Inflammatory macrophage (primary cell): ENCODE measurements at regions not wholly inside any gene's neighbourhood (a gene's known extent, or its start where the extent isn't known, plus 50 kb on each side); places are given as distances from the start of the nearest gene placed in this dataset.
A peak's percentile ranks its signal among the peaks of the same experiment; 100 is the strongest.
"Not testable (repeated sequence)": the region's sequence is repeated elsewhere in the genome, so short reads cannot be mapped to it uniquely, and the experiment has no call there.

Source experiments
- DNase-seq, 2 donors: peaks; one replicate each; pipeline ENCODE4 v3.0.0-alpha.2; 2020 to 2022

DNA sequence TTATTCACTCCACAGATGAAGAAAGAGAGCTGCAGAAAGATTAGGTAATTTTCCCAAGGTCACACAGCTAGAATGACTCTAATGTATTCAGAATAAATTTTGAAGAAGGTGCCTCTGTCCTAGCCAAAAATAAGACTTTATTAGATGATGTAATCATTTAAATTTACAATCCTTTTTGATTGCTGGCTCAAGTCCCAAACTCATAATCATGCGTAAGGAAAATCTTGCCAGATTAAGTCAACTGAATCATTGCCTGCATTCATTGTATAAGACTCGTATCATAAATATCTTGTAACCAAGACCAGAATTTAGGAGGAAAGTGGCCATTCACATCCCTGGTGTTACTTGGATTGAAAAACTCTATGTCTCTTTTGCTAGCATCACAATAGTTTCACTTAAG lies 53.1 kb upstream of the STK39 start:
- no peak for DNase-seq

DNA sequence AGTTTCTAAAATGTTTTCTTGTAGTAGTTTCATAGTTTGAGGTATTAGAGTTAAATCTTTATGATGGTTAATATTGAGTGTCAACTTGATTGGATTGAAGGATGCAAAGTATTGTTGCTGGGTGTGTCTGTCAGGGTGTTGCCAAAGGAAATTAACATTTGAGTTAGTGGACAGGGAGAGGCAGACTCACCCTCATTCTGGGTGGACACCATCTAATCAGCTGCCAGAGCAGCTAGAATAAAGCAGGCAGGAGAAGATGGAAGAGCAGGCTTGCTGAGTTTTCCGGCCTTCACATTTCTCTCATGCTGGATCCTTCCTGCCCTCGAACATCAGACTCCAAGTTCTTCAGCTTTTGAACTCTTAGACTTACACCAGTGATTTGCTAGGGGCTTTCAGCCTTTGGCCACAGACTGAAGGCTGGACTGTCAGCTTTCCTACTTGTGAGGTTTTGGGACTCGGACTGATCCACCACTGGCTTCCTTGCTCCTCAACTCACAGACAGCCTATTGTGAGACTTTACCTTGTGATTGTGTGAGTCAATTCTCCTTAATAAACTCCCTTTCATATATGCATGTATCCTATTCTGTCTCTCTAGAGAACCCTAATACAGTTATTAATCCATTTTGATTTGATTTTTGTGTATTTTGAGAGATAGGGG lies 56.8 kb upstream of the STK39 start:
- DNase-seq = no peak

DNA sequence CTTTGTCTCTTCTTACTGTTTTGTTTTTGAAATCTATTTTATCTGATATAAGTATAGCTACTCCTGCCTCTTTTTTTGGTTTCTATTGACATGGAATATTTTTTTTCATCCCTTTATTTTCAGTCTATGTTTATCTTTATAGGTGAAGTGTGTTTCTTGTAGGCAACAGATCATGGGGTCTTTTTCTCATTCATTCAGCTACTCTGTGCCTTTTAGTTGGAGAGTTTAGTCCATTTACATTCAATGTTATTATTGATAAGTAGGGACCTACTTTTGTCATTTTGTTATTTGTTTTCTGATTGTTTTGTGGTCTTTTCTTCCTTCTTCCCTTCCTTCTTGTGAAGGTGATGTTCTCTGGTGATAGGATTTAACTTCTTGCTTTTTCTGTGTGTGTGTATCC lies 60.0 kb upstream of the STK39 start:
- DNase-seq = no peak

DNA sequence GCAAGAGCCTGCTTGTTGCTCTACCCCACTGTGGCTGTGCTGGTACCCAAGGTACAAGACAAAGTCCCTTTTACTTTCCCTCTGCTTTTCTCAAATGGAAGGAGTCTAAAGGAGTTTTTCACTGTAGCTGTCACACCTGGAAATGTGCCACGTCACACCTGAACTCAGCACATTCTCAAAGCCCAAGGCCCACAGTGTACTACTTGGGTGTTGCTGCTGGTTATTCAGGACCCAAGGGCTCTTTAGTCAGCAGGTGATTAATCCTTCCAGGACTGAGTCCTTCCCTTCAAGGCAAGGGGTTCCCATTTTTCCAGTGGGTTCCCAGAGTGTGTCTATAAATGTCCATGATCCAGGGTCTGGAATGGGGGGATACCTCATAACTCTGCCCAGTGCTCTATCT lies 63.2 kb upstream of the STK39 start:
- no peak for DNase-seq

DNA sequence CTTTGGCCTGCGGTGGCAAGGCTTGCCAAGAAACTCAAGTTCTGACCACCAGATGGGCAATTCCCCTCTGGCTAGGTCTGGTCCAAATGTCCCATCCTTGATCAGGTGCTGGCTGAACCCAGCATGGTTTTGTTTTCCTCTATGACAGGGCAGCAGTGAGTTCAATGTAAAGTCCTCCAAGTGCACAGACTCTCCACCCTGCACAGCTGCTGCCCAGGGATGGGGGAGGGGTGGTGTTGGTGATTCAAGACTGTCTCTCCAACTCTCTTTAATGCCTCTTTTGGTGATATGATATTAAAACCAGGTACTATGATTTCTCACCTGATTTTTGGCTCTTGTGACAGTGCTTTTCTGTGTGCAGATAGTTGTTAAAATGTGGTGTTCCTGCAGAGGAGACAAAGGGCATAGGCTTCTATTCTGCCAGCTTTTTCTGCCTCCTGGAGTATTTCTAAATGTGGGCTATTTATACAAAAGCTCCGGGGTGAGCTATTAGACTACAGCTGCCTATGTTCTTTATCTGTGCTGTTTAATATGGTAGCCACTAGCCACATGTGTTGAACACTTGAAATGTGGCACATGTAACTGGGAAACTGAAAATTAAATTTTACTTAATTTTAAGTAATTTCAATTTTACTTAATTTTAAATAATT lies 64.0 kb upstream of the STK39 start:
- no peak for DNase-seq

DNA sequence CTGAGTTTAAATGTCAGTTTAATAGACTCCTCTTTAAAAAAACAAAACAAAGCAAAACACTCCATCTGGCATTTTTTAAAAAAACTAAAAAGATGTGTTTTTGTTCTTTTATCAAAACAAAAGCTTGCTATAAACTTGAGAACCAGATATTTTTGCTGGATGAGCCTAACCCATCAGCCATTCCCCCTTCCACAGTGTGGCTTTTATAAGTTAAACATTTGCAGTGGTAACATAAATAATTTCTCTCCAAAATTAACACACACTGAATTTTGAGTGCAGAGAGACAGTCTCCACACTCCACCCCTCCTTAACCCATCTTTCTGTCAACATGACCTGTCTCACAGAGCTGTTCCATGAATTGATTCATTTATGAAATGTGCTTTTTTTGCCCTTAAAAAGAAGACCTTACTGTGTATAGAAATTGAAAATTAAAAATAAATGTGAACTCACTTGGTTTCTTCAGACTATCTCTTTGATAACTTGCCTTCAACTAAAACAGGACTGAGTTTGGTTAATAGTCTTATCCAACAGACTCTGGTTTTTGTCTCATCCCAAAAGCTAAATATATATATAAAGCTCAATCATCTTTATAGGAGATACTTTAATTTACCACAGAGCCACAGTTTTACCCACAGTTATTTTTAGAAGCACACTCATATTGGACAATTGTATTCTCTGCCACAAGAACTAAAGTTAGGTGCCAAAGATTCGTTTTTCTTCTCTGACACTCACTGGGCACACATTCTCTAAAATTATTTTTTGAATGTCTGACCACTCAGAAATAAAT lies 64.8 kb upstream of the STK39 start:
- DNase-seq = no peak

DNA sequence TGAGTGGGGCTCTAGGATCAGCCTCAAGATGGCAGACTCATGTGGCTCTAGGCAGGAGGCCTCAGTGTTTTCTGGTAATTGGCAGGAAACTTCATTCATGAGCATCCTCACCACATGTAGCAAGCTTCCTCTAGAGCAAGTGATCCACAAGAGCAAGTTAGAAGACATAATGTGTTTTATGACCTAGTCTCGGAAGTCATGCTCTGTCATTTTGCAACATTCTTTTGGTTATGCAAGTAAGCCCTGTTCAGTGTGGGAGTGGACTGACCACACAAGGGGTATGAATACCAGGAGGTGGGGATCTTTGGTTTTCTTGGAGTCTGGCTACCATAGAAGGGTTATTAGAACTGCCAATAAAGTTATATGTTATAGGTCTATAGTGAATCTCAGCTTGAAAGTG lies 66.8 kb upstream of the STK39 start:
- peak; percentile 39 for DNase-seq

DNA sequence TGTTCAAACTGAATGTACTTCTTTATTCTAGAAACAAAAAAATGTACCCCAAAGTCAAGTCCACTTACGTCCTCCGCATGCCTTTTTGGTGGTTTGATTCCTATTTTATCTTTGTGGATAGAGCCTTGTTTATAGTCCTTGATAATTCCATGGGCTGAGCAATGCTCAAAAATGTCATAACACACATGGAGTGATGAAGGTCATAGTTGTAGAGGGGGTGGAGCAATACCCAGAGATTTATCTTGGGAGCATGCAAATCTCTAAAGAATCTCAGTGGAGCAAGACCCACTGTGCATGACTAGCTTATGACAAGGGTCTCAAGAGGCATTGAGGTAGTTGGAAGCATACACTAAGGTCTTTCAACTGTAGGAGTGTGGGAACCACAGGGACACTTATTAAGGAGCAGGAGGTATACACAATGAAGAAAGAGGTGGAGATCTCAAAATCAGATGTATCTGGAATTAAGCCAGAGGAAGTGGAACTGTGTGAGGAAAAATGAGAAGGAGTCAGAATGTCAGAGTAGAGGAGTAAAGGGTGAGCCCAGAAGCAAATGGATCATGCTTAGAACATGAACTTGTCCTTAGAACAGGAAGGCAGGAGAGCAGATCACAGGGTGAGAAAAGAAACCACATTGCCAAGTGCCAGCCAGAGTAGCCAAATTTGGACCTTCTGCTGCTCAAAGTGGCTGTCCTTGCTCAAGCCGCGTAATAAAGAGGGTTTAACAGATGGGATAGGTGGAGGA lies 68.1 kb upstream of the STK39 start:
- DNase-seq = no peak

DNA sequence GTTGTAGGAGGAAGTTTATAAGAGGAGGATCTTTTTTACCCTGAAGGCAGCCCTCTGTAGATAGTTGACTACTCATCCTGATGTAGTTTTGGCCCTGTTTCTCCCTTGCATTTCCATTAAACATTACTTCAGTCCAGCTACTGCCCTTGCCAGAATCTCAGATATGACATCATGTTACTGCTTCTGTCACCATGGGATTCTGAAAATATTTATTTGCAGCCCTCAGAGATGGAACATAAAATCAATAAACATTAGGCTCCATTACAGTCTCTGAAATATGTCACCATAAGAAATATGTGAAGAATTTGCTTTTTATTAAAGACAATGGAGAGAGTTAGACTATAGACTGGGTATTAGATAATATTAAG lies 68.7 kb upstream of the STK39 start:
- no peak for DNase-seq

DNA sequence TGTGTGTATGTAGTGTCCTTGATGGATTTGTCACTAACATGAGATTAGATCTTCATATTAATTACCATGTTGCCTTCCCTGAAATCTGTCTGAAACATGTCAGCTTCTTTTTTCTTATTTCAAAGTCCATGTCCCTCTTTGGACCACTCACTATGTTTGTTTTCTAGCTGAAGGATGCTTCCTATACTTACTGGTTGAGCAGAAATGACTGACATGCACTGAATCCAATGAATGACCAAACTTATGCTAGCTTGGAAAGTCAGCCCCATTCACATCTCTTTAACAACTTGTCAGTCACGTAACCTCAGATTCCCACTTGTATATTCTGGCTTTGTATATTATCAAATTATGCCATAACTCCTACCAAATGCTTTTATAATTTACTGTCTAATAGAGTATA lies 69.9 kb upstream of the STK39 start:
- no peak for DNase-seq

DNA sequence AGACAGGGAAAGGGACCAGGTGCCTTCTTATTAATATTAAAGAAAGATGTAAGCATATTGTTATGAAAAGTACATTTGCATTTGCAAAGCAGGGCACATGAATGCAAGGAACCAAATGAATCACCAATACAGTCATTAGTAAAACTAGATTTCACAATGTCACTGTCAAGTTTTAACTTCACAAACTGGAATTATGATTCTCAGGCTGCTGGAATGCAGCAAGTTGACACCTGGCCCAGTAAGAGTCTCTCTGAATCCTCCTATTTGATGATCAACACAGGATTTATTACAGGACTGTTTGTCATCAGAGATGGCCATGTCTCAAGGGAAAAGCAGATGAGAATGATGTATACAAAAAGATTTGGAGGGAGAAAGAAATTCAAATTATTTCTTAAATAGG lies 72.9 kb upstream of the STK39 start:
- DNase-seq = no peak

DNA sequence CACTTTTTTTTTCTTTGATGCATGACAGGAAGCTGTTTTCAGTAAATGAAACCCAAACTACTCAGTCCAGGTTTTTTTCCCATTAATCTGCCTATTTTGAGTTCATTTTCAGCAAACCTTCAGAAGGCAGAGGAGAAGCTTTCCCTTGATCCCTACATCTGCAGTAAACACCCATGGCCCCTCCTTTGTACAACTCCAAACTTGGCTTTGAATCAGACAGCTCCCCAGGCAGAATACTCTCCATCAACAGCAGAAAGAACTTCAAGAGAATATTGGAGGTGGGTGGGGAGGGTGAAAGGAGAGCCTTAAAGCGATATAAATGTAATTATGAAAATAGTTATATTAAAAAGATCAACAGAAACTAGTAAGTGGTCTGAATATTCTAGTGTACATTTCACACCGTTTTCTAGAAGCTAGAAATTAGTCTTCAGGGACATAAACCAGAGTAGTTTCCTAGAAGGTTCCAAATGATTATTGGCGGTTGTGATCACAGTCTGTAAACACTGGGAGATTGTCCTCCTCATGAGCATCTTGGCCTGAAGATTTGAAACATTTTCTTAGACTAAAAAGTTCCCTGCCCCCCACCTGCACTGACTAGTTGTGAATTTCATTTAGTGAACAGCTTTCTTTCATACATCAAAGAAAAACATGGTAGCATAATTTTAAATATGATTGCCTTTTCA lies 75.1 kb upstream of the STK39 start:
- no peak for DNase-seq

DNA sequence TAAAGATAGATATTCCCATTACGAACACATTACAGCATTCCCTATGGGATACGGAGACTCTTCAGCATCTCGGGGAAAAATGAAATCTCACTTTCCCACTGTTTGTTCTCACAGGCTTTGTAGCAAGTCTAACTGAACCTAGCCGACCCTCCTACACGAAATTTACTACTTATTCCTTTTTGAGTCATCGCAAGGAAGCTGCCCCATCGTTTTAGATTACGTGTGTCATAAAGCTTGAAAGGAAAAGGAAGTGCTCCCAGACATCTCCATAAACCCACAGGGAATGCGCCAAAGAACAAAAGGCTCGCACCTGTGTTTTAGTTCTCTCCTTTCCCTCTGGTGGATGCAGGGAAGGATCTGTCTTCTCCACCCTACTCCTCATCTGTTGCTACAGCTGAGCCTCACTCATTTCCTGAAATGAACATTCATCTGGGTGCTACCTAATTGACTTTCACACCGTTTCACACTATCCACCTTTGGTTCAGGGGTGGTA lies 76.2 kb upstream of the STK39 start:
- DNase-seq = no peak

DNA sequence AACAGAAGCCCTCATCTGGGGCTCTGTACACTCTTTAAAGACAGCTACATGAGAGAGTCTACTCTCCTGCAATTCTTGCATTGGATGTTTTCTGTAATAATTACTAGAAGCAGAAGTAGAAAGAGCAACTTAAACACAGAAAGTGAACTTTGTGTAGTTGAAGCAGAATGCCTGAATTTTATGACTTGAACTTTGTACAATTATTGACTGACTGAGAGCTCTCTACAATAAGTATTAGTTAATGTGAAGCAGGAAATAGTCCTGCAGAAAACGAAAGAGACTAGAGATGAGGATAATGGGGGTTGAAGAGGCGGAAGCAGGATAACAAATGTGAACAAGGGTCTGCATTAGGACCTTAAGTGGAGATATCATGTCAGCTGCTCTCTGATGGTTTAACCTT lies 79.2 kb upstream of the STK39 start:
- no peak for DNase-seq

DNA sequence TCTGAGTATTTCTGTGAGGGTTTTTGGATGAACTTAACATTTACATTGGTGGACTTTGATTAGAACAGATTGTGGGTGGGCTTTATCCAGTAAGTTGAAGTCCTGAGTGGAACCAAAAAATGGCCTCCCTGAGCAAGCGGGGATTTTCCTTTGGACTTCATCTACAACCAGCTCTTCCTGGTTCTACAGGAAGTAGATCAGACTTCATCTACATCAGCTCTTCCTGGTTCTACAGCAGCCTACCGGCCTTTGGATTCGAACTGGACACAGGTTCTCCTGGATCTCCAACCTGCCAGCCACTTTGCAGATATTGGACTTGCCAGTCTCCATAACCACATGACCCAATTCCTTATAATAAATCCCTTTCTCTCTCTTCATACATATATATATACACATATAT lies 79.9 kb upstream of the STK39 start:
- no peak for DNase-seq

DNA sequence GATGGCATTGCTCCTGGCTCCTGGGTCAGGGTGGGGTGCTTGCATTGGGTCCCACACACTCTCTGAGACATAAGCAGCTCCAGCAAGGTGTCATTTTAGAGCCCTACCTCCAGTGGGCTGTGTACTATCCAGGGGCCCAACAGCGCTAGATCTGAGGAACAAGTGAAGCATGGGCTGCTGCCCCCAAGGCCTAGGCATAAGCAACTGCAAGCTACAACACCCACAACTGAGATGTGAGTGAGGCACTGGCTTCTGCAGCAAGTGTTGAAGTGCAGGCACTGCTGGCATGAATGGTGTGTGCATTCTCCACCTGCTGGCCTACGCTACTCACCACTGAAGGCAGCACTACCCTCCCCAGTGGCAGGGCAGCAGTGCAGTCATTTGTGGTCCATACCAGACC lies 81.0 kb upstream of the STK39 start:
- no peak for DNase-seq

DNA sequence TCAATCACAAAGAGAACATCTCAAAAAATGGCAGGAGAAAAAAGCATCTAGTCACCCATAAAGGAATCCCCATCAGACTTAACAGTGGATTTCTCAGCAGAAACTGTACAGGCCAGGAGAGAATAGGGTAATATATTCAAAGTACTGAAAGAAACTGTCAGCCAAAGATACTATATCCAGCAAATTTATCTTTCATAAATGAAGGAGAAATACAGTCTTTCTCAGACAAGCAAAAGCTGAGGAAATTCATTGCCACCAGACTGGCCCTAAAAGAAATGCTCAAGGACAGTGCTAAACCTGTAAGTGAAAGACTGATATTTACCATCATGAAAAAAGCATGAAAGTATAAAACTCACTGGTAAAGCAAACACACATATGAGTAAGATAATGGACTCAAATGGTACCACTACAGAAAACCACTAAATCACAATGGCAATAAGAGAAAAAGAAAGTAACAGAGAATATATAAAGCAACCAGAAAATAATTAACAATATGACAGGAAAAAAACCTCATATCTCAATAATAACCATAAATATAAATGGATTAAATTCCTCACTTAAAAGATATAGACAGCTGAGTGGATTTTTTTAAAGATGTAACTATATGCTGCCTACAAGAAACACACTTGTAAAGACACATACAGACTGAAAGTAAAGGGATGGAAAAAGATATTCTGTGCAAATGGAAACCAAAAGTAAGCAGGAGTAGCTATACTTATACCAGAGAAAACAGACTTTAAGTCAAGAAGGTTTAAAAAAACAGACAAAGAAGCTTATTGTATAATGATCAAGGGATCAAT lies 83.4 kb upstream of the STK39 start:
- no peak for DNase-seq

DNA sequence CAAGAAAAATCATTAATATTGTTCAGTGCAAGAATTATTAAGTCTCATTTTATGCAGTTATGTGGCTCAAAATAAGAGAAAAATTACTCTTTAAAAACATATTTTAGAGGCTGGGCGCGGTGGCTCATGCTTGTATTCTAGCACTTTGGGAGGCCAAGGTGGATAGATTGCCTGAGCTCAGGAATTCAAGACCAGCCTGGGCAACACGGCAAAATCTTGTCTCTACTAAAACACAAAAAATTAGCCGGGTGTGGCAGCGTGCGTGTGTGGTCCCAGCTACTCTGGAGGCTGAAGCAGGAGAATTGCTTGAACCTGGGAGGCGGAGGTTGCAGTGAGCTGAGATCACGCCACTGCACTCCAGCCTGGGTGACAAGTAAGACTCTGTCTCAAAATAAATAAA lies 87.9 kb upstream of the STK39 start:
- not testable (repeated sequence) for DNase-seq

DNA sequence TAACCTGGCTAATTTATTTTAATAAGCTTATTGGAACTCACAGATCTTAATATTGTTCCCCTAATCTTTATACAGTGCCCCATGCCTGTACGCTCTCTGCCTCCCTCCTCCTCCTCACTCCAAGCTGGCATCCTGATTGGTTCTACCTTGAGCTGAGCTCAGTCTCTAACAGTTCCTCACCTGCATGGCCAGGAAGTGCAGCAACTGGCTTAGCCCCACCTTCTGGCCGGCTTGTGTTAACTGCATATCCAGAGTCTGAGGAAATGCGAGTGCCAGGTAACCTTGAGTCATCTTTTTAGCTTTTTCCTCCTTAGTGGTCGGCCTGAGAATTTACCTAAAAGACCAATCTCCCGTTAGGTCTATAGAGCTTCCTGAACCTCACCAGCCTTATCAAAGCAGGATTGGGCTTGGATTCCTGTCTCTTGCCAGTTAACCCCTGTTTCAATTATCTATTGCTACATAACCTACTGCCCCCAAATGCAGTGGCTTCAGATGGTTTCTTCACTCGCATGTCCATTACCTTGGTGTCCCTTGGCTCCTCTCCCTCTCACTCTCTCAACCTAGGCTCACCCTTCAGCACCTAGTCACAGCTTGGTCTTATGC lies 89.5 kb upstream of the STK39 start:
- no peak for DNase-seq

DNA sequence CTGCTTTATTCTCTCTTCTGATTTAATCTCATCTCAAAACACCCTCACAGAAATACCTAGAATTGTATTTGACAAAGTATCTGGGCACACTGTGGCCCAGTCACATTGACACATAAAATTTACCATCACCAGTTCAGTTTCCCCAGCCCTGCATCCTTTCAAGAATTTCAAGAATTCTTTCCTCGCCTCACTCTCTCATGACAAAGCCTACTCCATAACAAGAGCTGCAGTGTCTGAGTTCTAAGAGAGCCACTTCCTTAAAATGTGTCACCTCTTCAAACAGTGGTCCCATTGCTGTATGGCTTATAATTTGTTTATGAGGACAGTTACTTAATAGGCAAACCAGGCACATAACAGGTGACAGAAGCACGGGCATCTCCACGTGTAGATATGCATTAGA lies 90.9 kb upstream of the STK39 start:
- DNase-seq = no peak

DNA sequence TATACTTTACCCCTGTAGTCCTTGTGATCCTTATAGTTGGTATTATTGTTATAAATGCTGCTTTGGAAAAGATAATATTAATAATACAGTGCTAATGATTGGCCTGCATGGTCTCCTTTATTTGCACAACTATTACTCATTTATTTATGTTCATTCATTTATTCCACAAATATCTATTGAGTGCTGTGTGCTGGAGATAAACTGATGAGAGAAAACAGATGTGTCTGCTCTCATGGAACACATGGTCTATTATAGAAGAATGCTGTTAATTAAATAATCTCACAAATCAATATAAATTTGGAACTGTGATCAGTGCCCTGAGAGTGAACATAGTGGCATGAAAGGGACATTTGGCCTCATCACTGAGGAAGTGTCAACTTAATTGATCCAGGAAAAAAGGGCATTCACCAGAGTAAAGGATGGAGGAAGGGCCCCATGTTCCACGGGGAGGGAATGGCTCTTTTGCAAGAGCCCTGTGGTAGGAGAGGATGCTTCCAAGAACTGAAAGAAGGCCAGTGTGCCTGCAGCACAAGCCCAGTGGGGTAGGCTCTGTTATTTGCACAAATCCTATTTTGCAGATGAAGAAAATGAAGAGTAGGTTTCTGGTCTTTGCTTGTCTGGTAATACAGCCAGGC lies 91.5 kb upstream of the STK39 start:
- DNase-seq = no peak
